H1 (cell line): ENCODE measurements at regions not wholly inside any gene's neighbourhood (a gene's known extent, or its start where the extent isn't known, plus 50 kb on each side); places are given as distances from the start of the nearest gene placed in this dataset.

Experiments used
- CTCF ChIA-PET: fragments of 300-600 bp; sonication (Branson Sonifier 250); formaldehyde crosslinking; loops from one replicate; lab custom pipeline; 2021; ENCODE audit not compliant: partially characterized antibody; lab: Charles Lee
- POLR2A ChIA-PET: fragments of 300-600 bp; sonication (Branson Sonifier 250); formaldehyde crosslinking; loops from one replicate; lab custom pipeline; 2021; ENCODE audit warnings: inconsistent platforms; ENCODE audit not compliant: partially characterized antibody; lab: Charles Lee
- DNase-seq, 2 experiments: peaks; one replicate each; pipeline versions ENCODE4 v3.0.0 to v3.0.0-alpha.2; 2010 to 2022; ENCODE audit warnings: low spot score in 2 of 2, low read depth in 1 of 2, mixed read lengths in 1 of 2
- FAIRE-seq: peaks from 2 replicates; lab custom pipeline; 2011; peaks lifted over from hg19 to GRCh38; lab: Jason Lieb, UNC
- H2AFZ ChIP-seq: 2 replicates; pipeline ENCODE4 v1.8.1; 2012; ENCODE audit warnings: low read length, inconsistent platforms
- H2AK5ac ChIP-seq: 2 replicates; pipeline ENCODE4 v1.6.1; 2013; ENCODE audit warnings: low read depth, low read length
- H2BK120ac ChIP-seq: replicated peaks from 2 replicates; pipeline ENCODE3; 2013; ENCODE audit warnings: low read depth, low read length, inconsistent platforms
- H2BK12ac ChIP-seq: 2 replicates; pipeline ENCODE4 v1.6.1; 2013; ENCODE audit warnings: low read depth, low read length
- H2BK15ac ChIP-seq: 2 replicates; pipeline ENCODE4 v1.6.1; 2013; ENCODE audit warnings: low read length
- H2BK20ac ChIP-seq: 2 replicates; pipeline ENCODE4 v1.6.1; 2013; ENCODE audit warnings: low read length
- H2BK5ac ChIP-seq: 2 replicates; pipeline ENCODE4 v1.6.1; 2013; ENCODE audit warnings: low read depth, low read length
- H3K14ac ChIP-seq: 2 replicates; pipeline ENCODE4 v1.6.1; 2013; ENCODE audit warnings: inconsistent platforms; ENCODE audit not compliant: insufficient read length
- H3K18ac ChIP-seq: 2 replicates; pipeline ENCODE4 v1.6.1; 2013; ENCODE audit warnings: low read length; ENCODE audit errors: extremely low read depth
- H3K23ac ChIP-seq: 2 replicates; pipeline ENCODE4 v1.6.1; 2013; ENCODE audit warnings: inconsistent platforms; ENCODE audit not compliant: insufficient read length
- H3K23me2 ChIP-seq: 2 replicates; pipeline ENCODE4 v1.6.1; 2013; ENCODE audit warnings: low read depth, low read length
- H3K27ac ChIP-seq: 2 replicates; pipeline ENCODE4 v1.6.1; 2011; ENCODE audit warnings: low read depth, low read length, inconsistent platforms
- H3K27me3 ChIP-seq, 4 experiments: replicated peaks in 1 of 4; 1 replicate in 1 of 4; 2 replicates in 3 of 4; pipeline versions ENCODE4 v1.6.1 to v1.8.1; 2011 to 2013; ENCODE audit warnings: low read length in 3 of 4, mild to moderate bottlenecking in 3 of 4, inconsistent platforms in 2 of 4, mixed read lengths in 2 of 4, moderate library complexity in 1 of 4; ENCODE audit not compliant: control insufficient read depth in 3 of 4, insufficient read depth in 3 of 4; ENCODE audit errors: extremely low read depth in 1 of 4
- H3K36me3 ChIP-seq, 4 experiments: 2 replicates each; pipeline versions ENCODE4 v1.6.1 to v1.8.1; 2011 to 2013; ENCODE audit warnings: mild to moderate bottlenecking in 4 of 4, low read length in 3 of 4, moderate library complexity in 2 of 4, control low read depth in 1 of 4, inconsistent platforms in 1 of 4; ENCODE audit not compliant: insufficient read depth in 4 of 4, control insufficient read depth in 2 of 4
- H3K4ac ChIP-seq: replicated peaks from 2 replicates; pipeline ENCODE3; 2013; ENCODE audit warnings: low read length, low read depth, mixed read lengths, inconsistent platforms; ENCODE audit not compliant: insufficient read length
- H3K4me1 ChIP-seq, 4 experiments: replicated peaks in 1 of 4; 1 replicate in 1 of 4; 2 replicates in 3 of 4; pipeline versions ENCODE4 v1.6.1 to v1.8.1; 2011 to 2013; ENCODE audit warnings: low read length in 3 of 4, inconsistent platforms in 2 of 4, mixed read lengths in 1 of 4; ENCODE audit not compliant: insufficient read depth in 4 of 4, control insufficient read depth in 3 of 4
- H3K4me2 ChIP-seq, 2 experiments: 2 replicates each; pipeline versions ENCODE4 v1.6.1 to v1.8.1; 2011 to 2013; ENCODE audit warnings: low read depth in 2 of 2, low read length in 2 of 2, control low read depth in 1 of 2, inconsistent platforms in 1 of 2, mild to moderate bottlenecking in 1 of 2; ENCODE audit not compliant: insufficient read depth in 1 of 2
- H3K4me3 ChIP-seq, 4 experiments: fragments of 200-600, 300-600 bp in 1 of 4; sonication (generic), shearing (Covaris generic), sonication (Bioruptor Twin) in 1 of 4; 2 replicates each; pipeline versions ENCODE4 v1.5.1 to v1.8.1; 2011 to 2016; ENCODE audit warnings: low read length in 4 of 4, low read depth in 3 of 4, control low read depth in 2 of 4, inconsistent platforms in 2 of 4, mild to moderate bottlenecking in 2 of 4, mixed read lengths in 1 of 4, moderate library complexity in 1 of 4; ENCODE audit not compliant: insufficient read depth in 2 of 4; ENCODE audit errors: extremely low read depth in 1 of 4
- H3K56ac ChIP-seq: replicated peaks from 2 replicates; pipeline ENCODE3; 2013; ENCODE audit warnings: low read depth, mild to moderate bottlenecking, mixed read lengths, low read length, inconsistent platforms; ENCODE audit not compliant: insufficient read length
- H3K79me1 ChIP-seq: 2 replicates; pipeline ENCODE4 v1.6.1; 2013; ENCODE audit warnings: low read depth, low read length, control low read depth
- H3K79me2 ChIP-seq, 2 experiments: 2 replicates each; pipeline versions ENCODE4 v1.6.1 to v1.8.1; 2012 to 2013; ENCODE audit warnings: low read length in 2 of 2, mild to moderate bottlenecking in 2 of 2, inconsistent platforms in 1 of 2; ENCODE audit not compliant: insufficient read depth in 2 of 2, control insufficient read depth in 1 of 2
- H3K9ac ChIP-seq, 4 experiments: replicated peaks in 1 of 4; 1 replicate in 1 of 4; 2 replicates in 3 of 4; pipeline versions ENCODE4 v1.6.1 to v1.8.1; 2011 to 2013; ENCODE audit warnings: low read depth in 3 of 4, low read length in 3 of 4, control low read depth in 2 of 4, mild to moderate bottlenecking in 2 of 4, moderate library complexity in 2 of 4, inconsistent platforms in 1 of 4; ENCODE audit errors: extremely low read depth in 1 of 4
- H3K9me3 ChIP-seq, 2 experiments: 2 replicates each; pipeline versions ENCODE4 v1.6.1 to v1.8.1; 2012 to 2013; ENCODE audit warnings: mild to moderate bottlenecking in 2 of 2, moderate library complexity in 2 of 2, control low read depth in 1 of 2, inconsistent platforms in 1 of 2, low read depth in 1 of 2, low read length in 1 of 2, mixed read lengths in 1 of 2; ENCODE audit not compliant: insufficient read depth in 2 of 2
- H4K20me1 ChIP-seq, 2 experiments: replicated peaks in 1 of 2; 2 replicates each; pipeline versions ENCODE3 to v1.8.1; 2011 to 2013; ENCODE audit warnings: inconsistent platforms in 2 of 2, low read length in 2 of 2, mild to moderate bottlenecking in 1 of 2; ENCODE audit not compliant: insufficient read depth in 2 of 2, control insufficient read depth in 1 of 2
- H4K5ac ChIP-seq: 2 replicates; pipeline ENCODE4 v1.6.1; 2013; ENCODE audit warnings: low read length, low read depth, mixed read lengths, inconsistent platforms; ENCODE audit not compliant: insufficient read length
- H4K8ac ChIP-seq: 2 replicates; pipeline ENCODE4 v1.8.0; 2013; ENCODE audit warnings: mild to moderate bottlenecking, moderate library complexity, low read length, inconsistent platforms; ENCODE audit not compliant: insufficient read depth; ENCODE audit errors: extremely low read depth
- H4K91ac ChIP-seq: replicated peaks from 2 replicates; pipeline ENCODE3; 2013; ENCODE audit warnings: low read length, mixed read lengths, inconsistent platforms; ENCODE audit not compliant: insufficient read length
- CEBPB ChIP-seq: IDR thresholded peaks from 2 replicates; pipeline ENCODE4 v1.6.1; 2012; ENCODE audit warnings: low read depth, low read length
- CTBP2 ChIP-seq: IDR thresholded peaks from 2 replicates; pipeline ENCODE4 v1.7.0; 2011; ENCODE audit warnings: borderline replicate concordance, mild to moderate bottlenecking, moderate library complexity, mixed read lengths, low read length; ENCODE audit not compliant: insufficient read depth, insufficient read length
- EP300 ChIP-seq, 2 experiments: IDR thresholded peaks; 1 replicate in 1 of 2; 2 replicates in 1 of 2; pipeline ENCODE4 v1.6.1; 2011 to 2012; ENCODE audit warnings: low read depth in 2 of 2, low read length in 2 of 2, mild to moderate bottlenecking in 2 of 2, borderline replicate concordance in 1 of 2, inconsistent platforms in 1 of 2, moderate library complexity in 1 of 2
- POU5F1 ChIP-seq: IDR thresholded peaks from 2 replicates; pipeline ENCODE4 v1.6.1; 2011; ENCODE audit warnings: low read depth, mild to moderate bottlenecking, low read length, moderate library complexity
- SP2 ChIP-seq: IDR thresholded peaks from 2 replicates; pipeline ENCODE4 v1.6.1; 2012; ENCODE audit warnings: mild to moderate bottlenecking, low read length, inconsistent platforms
- TAF7 ChIP-seq: optimal IDR thresholded peaks from 2 replicates; pipeline ENCODE3; 2011; ENCODE audit warnings: low read depth, mild to moderate bottlenecking, inconsistent platforms, low read length, moderate library complexity, borderline replicate concordance
- WGBS, 2 experiments: shearing (Covaris generic) in 1 of 2; methylation state at CpG; one replicate each; pipeline versions ENCODE4 v1.1.6 to v1.1.7; 2013 to 2015; ENCODE audit warnings: low lambda C conversion rate in 2 of 2, mixed read lengths in 2 of 2, inconsistent platforms in 1 of 2, low coverage in 1 of 2, missing lambda C conversion rate in 1 of 2; ENCODE audit not compliant: insufficient replicate concordance in 2 of 2, insufficient coverage in 1 of 2, insufficient read length in 1 of 2; ENCODE audit errors: extremely low coverage in 1 of 2, missing lambda C conversion rate in 1 of 2; 5-methylcytosine and 5-hydroxymethylcytosine counted together

DNA sequence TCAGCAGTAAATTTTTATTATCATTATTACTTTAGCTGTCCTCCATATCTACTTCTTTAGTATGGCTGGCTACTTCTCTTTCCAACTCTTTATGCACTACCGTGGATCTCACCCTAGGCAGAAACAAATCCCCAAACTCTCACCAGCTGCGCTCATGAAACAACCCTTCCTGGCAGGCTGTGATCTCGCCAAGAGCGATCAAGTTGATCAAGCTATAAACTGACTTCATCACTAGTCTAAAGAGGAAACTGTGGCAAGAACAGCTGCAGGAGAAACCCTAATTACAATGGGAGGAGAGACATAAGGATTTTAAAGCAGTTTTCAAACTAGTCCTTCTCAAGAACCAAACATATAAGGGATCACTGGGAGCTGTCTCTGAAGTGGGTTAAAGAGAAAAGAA, 160.5 kb upstream of the PRSS58 start:
- Histone ChIP-seq H4K20me1 (no peaks in the 10 kb centered on the region), H3K27ac (no peak overlapping the region), H3K56ac (no peak overlapping the region)
- TF ChIP-seq SP2 (no peak), POU5F1 (no peak), CTBP2 (no peak), CEBPB (no peak), EP300 (IDR thresholded peaks at IDR 0.05; ENCODE audit: borderline replicate concordance in 1 of 2, low read depth in 2 of 2, low read length in 2 of 2) (no peak), TAF7 (no peak)
- TF ChIP-seq, all 59 proteins: peak for 0
- Histone ChIP-seq H2BK12ac (no peak overlapping the region), H3K4me3 (no peak overlapping the region), H3K4me1 (peaks cover 0 to 5% (median 1%) of the 10 kb centered on the region in 4 experiments; a peak in 2 of 7 replicates), H2AK5ac (no peak overlapping the region), H3K27me3 (no peaks in the 10 kb centered on the region), H2BK5ac (no peak overlapping the region), H3K36me3 (no peaks in the 10 kb centered on the region), H4K8ac (no peak overlapping the region), H3K79me2 (no peaks in the 10 kb centered on the region), H2BK15ac (no peak overlapping the region), H3K9ac (no peak overlapping the region), H3K23me2 (no peaks in the 10 kb centered on the region), H3K18ac (no peak overlapping the region), H2BK20ac (no peak overlapping the region), H3K23ac (no peak overlapping the region), H3K79me1 (no peaks in the 10 kb centered on the region), H2BK120ac (no peak overlapping the region), H4K5ac (no peak overlapping the region), H3K9me3 (no peaks in the 10 kb centered on the region), H3K4ac (no peak overlapping the region), H3K4me2 (no peak overlapping the region), H3K14ac (no peak overlapping the region), H4K91ac (no peak overlapping the region), H2AFZ (peak overlapping the region; percentile 96)
- CTCF ChIA-PET = interaction anchor here (0.6 to 7.2 kb wide), 15 partner anchors 12 to 241 kb away, joined by 3 to 78 read pairs (median 3); no protein-coding TSS in a partner anchor
- WGBS, 2 experiments = 85% methylated on average over 4 of the region's 4 CpGs; no CpG with 5 or more reads in 1 of the 2 experiments
- no peak for FAIRE-seq
- POLR2A ChIA-PET = no interaction called here
- no peak for DNase-seq
